Neuronal stem cell (in vitro differentiated cells): ENCODE measurements at regions not wholly inside any gene's neighbourhood (a gene's known extent, or its start where the extent isn't known, plus 50 kb on each side); places are given as distances from the start of the nearest gene placed in this dataset.

Experiments
- DNase-seq: peaks from one replicate; pipeline ENCODE4 v3.0.0-alpha.2; 2013; ENCODE audit warnings: low spot score
- H2AFZ ChIP-seq: one replicate; pipeline ENCODE4 v1.6.1; 2013; ENCODE audit warnings: mild to moderate bottlenecking, low read length, inconsistent platforms
- H2AK5ac ChIP-seq: 2 replicates; pipeline ENCODE4 v1.6.1; 2013; ENCODE audit warnings: low read depth, mild to moderate bottlenecking, inconsistent platforms, low read length, moderate library complexity, mixed read lengths
- H2BK120ac ChIP-seq: 2 replicates; pipeline ENCODE4 v1.6.1; 2013; ENCODE audit warnings: low read depth, mild to moderate bottlenecking, inconsistent platforms, low read length, moderate library complexity, mixed read lengths
- H2BK12ac ChIP-seq: one replicate; pipeline ENCODE4 v1.6.1; 2013; ENCODE audit warnings: low read length, inconsistent platforms
- H2BK15ac ChIP-seq: 2 replicates; pipeline ENCODE4 v1.6.1; 2013; ENCODE audit warnings: mild to moderate bottlenecking, low read length, inconsistent platforms, mixed read lengths
- H2BK5ac ChIP-seq: one replicate; pipeline ENCODE4 v1.6.1; 2013; ENCODE audit warnings: inconsistent platforms, mild to moderate bottlenecking, low read length, moderate library complexity
- H3K14ac ChIP-seq: one replicate; pipeline ENCODE4 v1.6.1; 2013; ENCODE audit warnings: low read length, inconsistent platforms
- H3K18ac ChIP-seq: 2 replicates; pipeline ENCODE4 v1.6.1; 2013; ENCODE audit warnings: low read length, inconsistent platforms
- H3K23ac ChIP-seq: 2 replicates; pipeline ENCODE4 v1.6.1; 2013; ENCODE audit warnings: low read depth, mild to moderate bottlenecking, mixed read lengths, low read length, inconsistent platforms; ENCODE audit not compliant: poor library complexity
- H3K27ac ChIP-seq: replicated peaks from 3 replicates; pipeline ENCODE4 v1.5.1; 2013; ENCODE audit warnings: low read length, inconsistent platforms
- H3K27me3 ChIP-seq, 3 experiments: 2 replicates each; pipeline ENCODE4 v1.6.1; 2013; ENCODE audit warnings: low read length in 3 of 3, mild to moderate bottlenecking in 2 of 3, inconsistent platforms in 1 of 3, low read depth in 1 of 3, mixed read lengths in 1 of 3, moderate library complexity in 1 of 3; ENCODE audit not compliant: control insufficient read depth in 3 of 3, insufficient read depth in 3 of 3
- H3K36me3 ChIP-seq, 2 donors: replicated peaks in 1 of 2; 2 replicates each; pipeline ENCODE4 v1.6.1; 2013; ENCODE audit warnings: low read length in 2 of 2; ENCODE audit not compliant: control insufficient read depth in 2 of 2, insufficient read depth in 2 of 2
- H3K4ac ChIP-seq: 2 replicates; pipeline ENCODE4 v1.6.1; 2013; ENCODE audit warnings: inconsistent platforms, mild to moderate bottlenecking, low read length, moderate library complexity
- H3K4me1 ChIP-seq, 2 donors: 1 replicate in 1 of 2; 2 replicates in 1 of 2; pipeline ENCODE4 v1.6.1; 2013; ENCODE audit warnings: low read length in 2 of 2, low read depth in 1 of 2; ENCODE audit not compliant: control insufficient read depth in 2 of 2, insufficient read depth in 1 of 2
- H3K4me2 ChIP-seq: one replicate; pipeline ENCODE4 v1.6.1; 2013; ENCODE audit warnings: mild to moderate bottlenecking, low read length, inconsistent platforms; ENCODE audit not compliant: insufficient read depth, poor library complexity, severe bottlenecking
- H3K4me3 ChIP-seq, 2 donors: 2 replicates each; pipeline ENCODE4 v1.5.1; 2013; ENCODE audit warnings: low read length in 2 of 2, mild to moderate bottlenecking in 2 of 2, inconsistent platforms in 1 of 2, moderate library complexity in 1 of 2
- H3K79me1 ChIP-seq: one replicate; pipeline ENCODE4 v1.6.1; 2013; ENCODE audit warnings: low read depth, mild to moderate bottlenecking, inconsistent platforms, low read length, moderate library complexity
- H3K9ac ChIP-seq: one replicate; pipeline ENCODE4 v1.6.1; 2013; ENCODE audit warnings: mild to moderate bottlenecking, low read depth, low read length, inconsistent platforms; ENCODE audit not compliant: poor library complexity
- H3K9me3 ChIP-seq, 2 donors: replicated peaks in 1 of 2; 2 replicates each; pipeline versions ENCODE3 to v1.6.1; 2013; ENCODE audit warnings: low read length in 2 of 2, mild to moderate bottlenecking in 2 of 2, inconsistent platforms in 1 of 2, low read depth in 1 of 2, mixed read lengths in 1 of 2, moderate library complexity in 1 of 2; ENCODE audit not compliant: control insufficient read depth in 2 of 2, insufficient read depth in 1 of 2
- H4K8ac ChIP-seq: one replicate; pipeline ENCODE4 v1.6.1; 2013; ENCODE audit warnings: low read depth, mild to moderate bottlenecking, inconsistent platforms, low read length, moderate library complexity
- H4K91ac ChIP-seq: one replicate; pipeline ENCODE4 v1.6.1; 2013; ENCODE audit warnings: low read length, low read depth, mild to moderate bottlenecking, inconsistent platforms; ENCODE audit not compliant: poor library complexity
- WGBS, 2 donors: extraction: QIAGEN DNeasy Blood & Tissue Kit; methylation state at CpG; one replicate each; pipeline ENCODE4 v1.1.7; 2013; ENCODE audit warnings: missing lambda C conversion rate in 2 of 2, mixed read lengths in 1 of 2; ENCODE audit not compliant: insufficient read length in 2 of 2, insufficient replicate concordance in 1 of 2; ENCODE audit errors: extremely low coverage in 2 of 2; 5-methylcytosine and 5-hydroxymethylcytosine counted together

DNA sequence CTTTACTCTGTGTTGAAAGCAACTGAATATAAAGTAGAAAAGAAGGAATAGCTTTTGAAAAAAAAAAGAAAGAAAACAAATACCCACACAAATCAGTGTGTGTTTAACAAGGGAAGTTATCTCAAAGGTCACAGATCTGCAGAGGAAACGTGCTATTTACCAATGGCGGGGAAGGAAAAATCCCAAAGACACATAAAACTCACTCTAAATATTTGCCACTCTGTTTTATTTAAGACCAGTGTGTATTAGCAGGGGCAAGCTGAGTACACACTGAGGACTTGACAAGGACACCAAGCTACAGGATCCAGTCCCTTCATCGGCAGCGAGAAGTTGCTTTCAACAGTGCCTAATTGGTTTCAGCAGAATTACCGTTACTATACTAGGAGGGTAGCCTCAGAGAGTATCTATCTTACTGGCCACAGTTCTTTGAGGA lies 252.5 kb downstream of the DEPDC1B start:
- no peak overlapping the region for H3K18ac ChIP-seq
- H3K36me3 ChIP-seq = no peaks in the 10 kb centered on the region
- no peak overlapping the region for H3K4me3 ChIP-seq
- H2BK12ac ChIP-seq = no peak overlapping the region
- H3K4me1 ChIP-seq = peaks cover 0 to 4% of the 10 kb centered on the region in 2 donors
- DNase-seq = no peak
- H2AFZ ChIP-seq = no peak overlapping the region
- H3K27ac ChIP-seq = no peak overlapping the region
- H3K4me2 ChIP-seq = no peak overlapping the region
- H2BK15ac ChIP-seq = no peak overlapping the region
- H3K9me3 ChIP-seq = no peaks in the 10 kb centered on the region
- H4K91ac ChIP-seq = no peak overlapping the region
- no peak overlapping the region for H2AK5ac ChIP-seq
- H3K4ac ChIP-seq = no peak overlapping the region
- no peak overlapping the region for H3K14ac ChIP-seq
- no peaks in the 10 kb centered on the region for H3K79me1 ChIP-seq
- WGBS, 2 donors = no CpG with 5 or more reads among the region's 5 CpGs
- H3K27me3 ChIP-seq = no peaks in the 10 kb centered on the region
- no peak overlapping the region for H2BK5ac ChIP-seq
- H3K9ac ChIP-seq = no peak overlapping the region
- no peak overlapping the region for H3K23ac ChIP-seq
- H4K8ac ChIP-seq = no peak overlapping the region
- H2BK120ac ChIP-seq = no peak overlapping the region

DNA sequence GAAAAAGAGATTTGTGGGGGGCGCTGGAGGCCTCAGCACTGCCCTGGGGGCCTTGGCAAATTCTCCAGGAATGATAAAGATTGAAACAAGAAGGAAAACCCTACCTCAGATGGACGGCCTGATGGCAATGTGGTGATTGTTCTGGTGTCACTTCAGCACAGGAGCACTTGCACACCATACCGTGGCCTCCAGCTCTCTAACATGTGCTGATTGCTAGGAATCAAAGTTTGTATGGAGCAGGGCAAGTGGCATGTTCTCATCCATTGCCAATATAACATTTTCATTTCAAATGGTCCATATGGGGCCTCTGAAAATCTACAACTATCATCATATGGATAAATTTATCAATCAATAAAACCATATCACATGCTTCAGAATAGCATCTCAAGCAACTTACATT lies 253.0 kb downstream of the DEPDC1B start:
- DNase-seq = no peak
- Histone ChIP-seq H3K18ac (no peak overlapping the region), H3K4me3 (no peak overlapping the region)

DNA sequence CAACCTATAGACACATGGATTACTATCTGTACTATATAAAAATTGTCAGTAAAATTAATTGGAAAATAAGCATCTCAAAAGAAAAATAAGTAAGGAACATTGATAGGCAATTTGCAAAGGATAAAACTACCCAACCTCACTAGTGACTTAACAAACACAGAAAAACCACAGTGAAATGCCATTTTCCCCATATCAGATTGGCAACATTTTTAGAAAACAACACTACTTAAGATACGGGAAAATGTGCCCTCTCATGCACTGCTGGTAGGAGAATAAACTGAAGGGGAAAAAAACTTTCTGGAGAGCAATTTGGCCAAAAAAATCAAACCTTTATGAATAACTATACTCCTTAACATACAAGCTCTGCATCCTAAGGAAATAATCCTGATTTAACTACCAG lies 254.0 kb downstream of the DEPDC1B start:
- Histone ChIP-seq H4K8ac (no peak overlapping the region), H3K23ac (no peak overlapping the region), H3K36me3 (no peaks in the 10 kb centered on the region), H3K18ac (no peak overlapping the region), H3K27ac (no peak overlapping the region), H2AK5ac (no peak overlapping the region), H3K4me2 (no peak overlapping the region), H3K4me1 (peaks cover 0 to 4% of the 10 kb centered on the region in 2 donors), H4K91ac (no peak overlapping the region), H3K79me1 (no peaks in the 10 kb centered on the region), H3K9me3 (no peaks in the 10 kb centered on the region), H3K4ac (no peak overlapping the region), H2BK120ac (no peak overlapping the region), H2BK12ac (no peak overlapping the region), H2AFZ (no peak overlapping the region), H3K9ac (no peak overlapping the region), H3K14ac (no peak overlapping the region), H3K4me3 (no peak overlapping the region), H2BK5ac (no peak overlapping the region), H2BK15ac (no peak overlapping the region), H3K27me3 (no peaks in the 10 kb centered on the region)
- no peak for DNase-seq
- WGBS, 2 donors = no CpG with 5 or more reads among the region's 1 CpG

More for the DNA sequence above, 253.0 kb downstream of the DEPDC1B start:
- Histone ChIP-seq H2BK12ac (no peak overlapping the region), H2BK120ac (no peak overlapping the region), H3K79me1 (no peaks in the 10 kb centered on the region), H2AFZ (no peak overlapping the region), H3K4me2 (no peak overlapping the region), H2BK15ac (no peak overlapping the region), H2BK5ac (no peak overlapping the region), H4K91ac (no peak overlapping the region), H3K36me3 (no peaks in the 10 kb centered on the region), H3K27me3 (no peaks in the 10 kb centered on the region), H3K9ac (no peak overlapping the region), H3K23ac (no peak overlapping the region), H2AK5ac (no peak overlapping the region), H3K14ac (no peak overlapping the region), H3K27ac (no peak overlapping the region), H4K8ac (no peak overlapping the region), H3K4ac (no peak overlapping the region), H3K4me1 (peaks cover 0 to 4% of the 10 kb centered on the region in 2 donors), H3K9me3 (no peaks in the 10 kb centered on the region)
- no CpG with 5 or more reads among the region's 3 CpGs for WGBS, 2 donors

DNA sequence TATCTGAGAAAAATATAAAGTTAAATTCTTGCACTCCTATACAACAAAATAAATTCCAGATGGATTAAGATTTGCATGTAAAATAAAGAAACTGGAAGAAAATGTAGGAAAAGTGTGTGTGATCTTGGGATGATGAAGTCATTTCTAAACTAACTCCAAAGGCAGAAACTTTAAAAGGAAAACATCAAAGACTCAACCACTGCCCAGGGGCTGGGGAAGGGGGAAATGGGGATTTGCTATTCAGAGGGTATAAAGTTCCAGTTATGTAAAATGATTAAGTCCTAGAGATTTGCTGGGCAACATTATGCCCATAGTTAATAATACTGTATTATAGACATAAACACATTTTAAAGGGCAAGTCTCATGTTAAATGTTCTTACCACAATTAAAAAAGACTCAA lies 254.5 kb downstream of the DEPDC1B start:
- Histone ChIP-seq H2AK5ac (no peak overlapping the region), H3K23ac (no peak overlapping the region), H3K4me2 (no peak overlapping the region), H3K9ac (no peak overlapping the region), H4K91ac (no peak overlapping the region), H3K36me3 (no peaks in the 10 kb centered on the region), H3K4me3 (no peak overlapping the region), H3K4me1 (peaks cover 0 to 4% of the 10 kb centered on the region in 2 donors), H2BK120ac (no peak overlapping the region), H3K27ac (no peak overlapping the region), H2AFZ (no peak overlapping the region), H3K18ac (no peak overlapping the region), H2BK12ac (no peak overlapping the region), H3K4ac (no peak overlapping the region), H4K8ac (no peak overlapping the region), H2BK5ac (no peak overlapping the region), H2BK15ac (no peak overlapping the region), H3K27me3 (no peaks in the 10 kb centered on the region), H3K9me3 (no peaks in the 10 kb centered on the region), H3K14ac (no peak overlapping the region), H3K79me1 (no peaks in the 10 kb centered on the region)
- no peak for DNase-seq
